ENCODE measurements at regions not wholly inside any gene's neighbourhood (a gene's known extent, or its start where the extent isn't known, plus 50 kb on each side); places are given as distances from the start of the nearest gene placed in this dataset.

DNA sequence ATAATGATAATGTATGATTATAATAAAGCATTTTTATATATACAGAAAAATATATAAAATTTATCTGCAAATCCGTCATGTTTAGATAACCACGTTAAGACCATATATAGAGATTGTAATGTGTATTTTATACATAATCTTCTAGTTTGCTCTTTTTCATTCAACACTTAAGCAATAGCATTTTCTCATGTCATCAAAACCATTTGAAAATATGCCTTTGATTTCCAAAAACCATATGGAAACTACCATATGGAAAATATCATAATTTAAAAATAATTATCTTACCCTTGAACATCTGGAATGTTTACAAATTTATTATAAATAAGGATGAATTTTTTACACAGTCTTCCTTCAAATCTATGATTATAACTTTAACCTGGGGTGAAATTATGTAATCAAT lies 250.4 kb upstream of the NPSR1 start:
- ChIA-PET CTCF (no interaction called here), POLR2A (no interaction called here)
- no peaks in the 10 kb centered on the region for H3K27me3 Mint-ChIP-seq
- H3K4me1 Mint-ChIP-seq: no peaks in the 10 kb centered on the region
- no peak overlapping the region for H3K27ac Mint-ChIP-seq
- no peaks in the 10 kb centered on the region for H3K36me3 Mint-ChIP-seq
- Histone ChIP-seq H3K27me3 (replicated peaks in 1 of 2; ENCODE audit: control insufficient read depth in 2 of 2, extremely low read depth in 1 of 2, insufficient read depth in 2 of 2, low read length in 1 of 2) (no peaks in the 10 kb centered on the region), H3K9me3 (no peaks in the 10 kb centered on the region), H3K4me3 (ENCODE audit: control insufficient read depth in 1 of 2, extremely low read depth in 1 of 2, low read length in 1 of 2) (no peak overlapping the region), H3K4me1 (ENCODE audit: control insufficient read depth in 1 of 2, extremely low read depth in 1 of 2, insufficient read depth in 2 of 2, low read length in 2 of 2) (no peaks in the 10 kb centered on the region), H3K27ac (ENCODE audit: low read length) (no peak overlapping the region), H3K36me3 (ENCODE audit: control insufficient read depth in 2 of 2, extremely low read depth in 1 of 2, insufficient read depth in 1 of 2, low read length in 1 of 2) (no peaks in the 10 kb centered on the region)
- H3K9me3 Mint-ChIP-seq: peaks cover 4 to 8% (median 6%) of the 10 kb centered on the region in 3 donors
- no peak for ATAC-seq (replicated peaks in 1 of 4)
- no peak for DNase-seq
- WGBS (ENCODE audit: insufficient coverage): no CpG with 5 or more reads among the region's 2 CpGs
- no peak overlapping the region for H3K4me3 Mint-ChIP-seq

DNA sequence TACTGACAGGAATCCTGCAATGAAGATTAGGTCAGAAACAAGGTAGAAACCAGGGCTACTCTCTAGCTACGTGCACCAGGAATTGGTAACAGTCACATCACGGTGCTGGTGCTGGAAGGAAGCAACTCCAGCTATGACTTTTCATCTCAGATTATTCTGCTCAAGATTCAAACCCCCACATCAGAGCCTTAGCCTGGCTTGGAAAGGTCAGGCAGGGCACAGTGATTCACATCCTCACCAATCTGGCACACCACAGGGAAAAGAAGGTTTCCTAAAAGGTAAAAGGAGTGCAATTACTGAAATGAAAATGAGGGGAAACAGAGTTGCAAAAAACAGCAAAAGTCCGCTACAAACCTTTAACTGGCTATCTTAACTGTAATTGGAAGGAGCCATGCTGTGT lies 240.2 kb upstream of the NPSR1 start:
- Mint-ChIP-seq H3K27me3 (no peaks in the 10 kb centered on the region), H3K9me3 (peaks cover 0 to 3% (median 0%) of the 10 kb centered on the region in 3 donors), H3K27ac (no peak overlapping the region), H3K4me3 (no peak overlapping the region), H3K36me3 (no peaks in the 10 kb centered on the region), H3K4me1 (no peaks in the 10 kb centered on the region)
- Histone ChIP-seq H3K27me3 (replicated peaks in 1 of 2; ENCODE audit: control insufficient read depth in 2 of 2, extremely low read depth in 1 of 2, insufficient read depth in 2 of 2, low read length in 1 of 2) (no peaks in the 10 kb centered on the region), H3K4me1 (ENCODE audit: control insufficient read depth in 1 of 2, extremely low read depth in 1 of 2, insufficient read depth in 2 of 2, low read length in 2 of 2) (no peaks in the 10 kb centered on the region), H3K9me3 (no peaks in the 10 kb centered on the region), H3K27ac (ENCODE audit: low read length) (no peak overlapping the region), H3K4me3 (ENCODE audit: control insufficient read depth in 1 of 2, extremely low read depth in 1 of 2, low read length in 1 of 2) (no peak overlapping the region), H3K36me3 (ENCODE audit: control insufficient read depth in 2 of 2, extremely low read depth in 1 of 2, insufficient read depth in 1 of 2, low read length in 1 of 2) (no peaks in the 10 kb centered on the region)
- ATAC-seq (replicated peaks in 1 of 4) (no peak), DNase-seq (no peak)
- no CpG with 5 or more reads among the region's 3 CpGs for WGBS (ENCODE audit: insufficient coverage)
- ChIA-PET POLR2A (no interaction called here), CTCF (no interaction called here)

DNA sequence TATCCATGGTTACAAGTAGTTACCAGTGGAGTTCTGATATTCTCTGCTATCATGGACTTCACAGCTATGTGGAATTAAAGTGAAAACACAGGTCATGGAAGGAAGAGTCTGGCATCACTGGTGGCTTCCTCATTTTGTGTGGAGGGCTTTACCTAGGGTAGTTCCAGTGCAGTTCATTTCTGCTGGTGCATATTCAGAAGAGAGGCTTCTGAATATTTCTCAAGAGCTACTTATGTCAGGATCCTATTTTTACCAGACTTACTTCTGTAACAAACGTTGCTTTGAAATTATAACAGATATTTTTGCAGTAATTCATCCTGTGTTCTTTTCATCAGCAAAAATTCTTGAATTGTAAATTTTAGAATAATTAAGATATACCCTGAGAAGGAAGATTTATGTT lies 236.5 kb upstream of the NPSR1 start:
- no peak for ATAC-seq (replicated peaks in 1 of 4)

DNA sequence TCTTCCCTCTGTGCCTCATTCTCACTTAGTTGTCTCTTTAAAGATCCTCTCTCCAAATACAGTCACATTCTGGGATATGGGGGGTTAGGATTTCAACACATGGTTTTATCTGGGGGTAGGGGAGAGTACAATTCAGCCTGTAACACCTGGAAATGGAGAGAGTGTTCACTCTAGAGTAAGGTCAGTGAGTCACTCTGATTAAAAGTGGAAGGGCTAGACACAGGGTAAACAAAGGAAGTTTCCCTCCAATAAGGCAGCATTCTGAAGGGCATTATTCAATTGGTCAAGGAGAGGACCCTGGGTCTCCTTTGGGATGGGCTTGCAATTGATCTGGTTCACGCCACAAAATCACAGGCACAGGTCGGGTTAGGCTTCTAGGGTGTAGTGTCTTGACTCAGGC lies 232.8 kb upstream of the NPSR1 start:
- H3K4me3 Mint-ChIP-seq: no peak overlapping the region
- H3K27me3 ChIP-seq (replicated peaks in 1 of 2; ENCODE audit: control insufficient read depth in 2 of 2, extremely low read depth in 1 of 2, insufficient read depth in 2 of 2, low read length in 1 of 2): no peaks in the 10 kb centered on the region
- peaks cover 0 to under 1% (median 0%) of the 10 kb centered on the region in 3 donors for H3K9me3 Mint-ChIP-seq
- no peaks in the 10 kb centered on the region for H3K27me3 Mint-ChIP-seq
- H3K36me3 ChIP-seq (ENCODE audit: control insufficient read depth in 2 of 2, extremely low read depth in 1 of 2, insufficient read depth in 1 of 2, low read length in 1 of 2): no peaks in the 10 kb centered on the region
- no peak overlapping the region for H3K27ac Mint-ChIP-seq
- ChIA-PET POLR2A (no interaction called here), CTCF (no interaction called here)
- no peaks in the 10 kb centered on the region for H3K9me3 ChIP-seq
- H3K4me3 ChIP-seq (ENCODE audit: control insufficient read depth in 1 of 2, extremely low read depth in 1 of 2, low read length in 1 of 2): no peak overlapping the region
- DNase-seq (no peak), ATAC-seq (replicated peaks in 1 of 4) (no peak)
- H3K36me3 Mint-ChIP-seq: no peaks in the 10 kb centered on the region
- H3K4me1 Mint-ChIP-seq: no peaks in the 10 kb centered on the region
- H3K27ac ChIP-seq (ENCODE audit: low read length): no peak overlapping the region
- WGBS (ENCODE audit: insufficient coverage): no CpG with 5 or more reads among the region's 2 CpGs
- H3K4me1 ChIP-seq (ENCODE audit: control insufficient read depth in 1 of 2, extremely low read depth in 1 of 2, insufficient read depth in 2 of 2, low read length in 2 of 2): no peaks in the 10 kb centered on the region

More for the DNA sequence above, 236.5 kb upstream of the NPSR1 start:
- ChIA-PET CTCF (no interaction called here), POLR2A (no interaction called here)
- Histone ChIP-seq H3K36me3 (ENCODE audit: control insufficient read depth in 2 of 2, extremely low read depth in 1 of 2, insufficient read depth in 1 of 2, low read length in 1 of 2) (no peaks in the 10 kb centered on the region), H3K4me1 (ENCODE audit: control insufficient read depth in 1 of 2, extremely low read depth in 1 of 2, insufficient read depth in 2 of 2, low read length in 2 of 2) (no peaks in the 10 kb centered on the region), H3K27me3 (replicated peaks in 1 of 2; ENCODE audit: control insufficient read depth in 2 of 2, extremely low read depth in 1 of 2, insufficient read depth in 2 of 2, low read length in 1 of 2) (no peaks in the 10 kb centered on the region), H3K4me3 (ENCODE audit: control insufficient read depth in 1 of 2, extremely low read depth in 1 of 2, low read length in 1 of 2) (no peak overlapping the region), H3K27ac (ENCODE audit: low read length) (no peak overlapping the region), H3K9me3 (no peaks in the 10 kb centered on the region)
- Mint-ChIP-seq H3K4me3 (no peak overlapping the region), H3K4me1 (no peaks in the 10 kb centered on the region), H3K9me3 (no peaks in the 10 kb centered on the region), H3K36me3 (no peaks in the 10 kb centered on the region), H3K27ac (no peak overlapping the region), H3K27me3 (no peaks in the 10 kb centered on the region)
- DNase-seq: no peak
- no CpG with 5 or more reads among the region's 1 CpG for WGBS (ENCODE audit: insufficient coverage)

DNA sequence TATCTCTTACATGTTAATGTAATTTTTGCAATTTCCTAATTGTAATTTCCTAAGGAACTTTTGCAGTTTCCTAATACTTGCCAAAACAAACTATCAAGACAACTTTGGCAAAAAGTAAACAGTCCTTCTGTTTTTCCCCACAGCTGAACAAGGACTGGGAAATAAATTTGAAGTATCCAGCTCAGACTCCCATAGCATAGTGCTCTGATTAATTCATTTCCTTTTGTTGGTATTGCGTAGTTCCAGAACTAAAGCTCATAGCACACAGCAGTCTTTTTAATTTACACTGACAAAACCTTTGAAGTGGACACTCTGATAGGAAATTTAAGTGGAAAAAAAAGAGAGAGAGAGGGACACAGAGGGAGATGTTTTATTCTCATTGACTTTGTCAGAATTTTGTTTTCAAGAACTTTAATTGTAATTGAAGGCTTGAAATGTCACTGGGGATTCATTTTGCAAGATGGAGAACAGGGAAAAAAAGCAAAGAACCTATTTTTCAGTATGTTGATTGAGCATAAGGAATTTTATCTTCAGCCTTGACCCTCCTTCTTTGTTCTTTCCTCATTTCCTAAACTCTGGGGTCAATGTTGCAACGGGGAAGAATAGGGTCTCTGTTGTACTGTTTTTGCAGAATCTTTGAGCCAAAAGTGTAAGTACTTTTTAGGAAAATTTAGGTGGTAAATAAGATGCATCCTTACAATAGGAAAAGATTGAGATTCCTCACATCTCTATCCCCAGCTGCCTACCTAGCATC lies 232.2 kb upstream of the NPSR1 start:
- Histone ChIP-seq H3K4me1 (ENCODE audit: control insufficient read depth in 1 of 2, extremely low read depth in 1 of 2, insufficient read depth in 2 of 2, low read length in 2 of 2) (no peaks in the 10 kb centered on the region), H3K4me3 (ENCODE audit: control insufficient read depth in 1 of 2, extremely low read depth in 1 of 2, low read length in 1 of 2) (no peak overlapping the region), H3K27ac (ENCODE audit: low read length) (no peak overlapping the region), H3K27me3 (replicated peaks in 1 of 2; ENCODE audit: control insufficient read depth in 2 of 2, extremely low read depth in 1 of 2, insufficient read depth in 2 of 2, low read length in 1 of 2) (no peaks in the 10 kb centered on the region), H3K9me3 (no peaks in the 10 kb centered on the region), H3K36me3 (ENCODE audit: control insufficient read depth in 2 of 2, extremely low read depth in 1 of 2, insufficient read depth in 1 of 2, low read length in 1 of 2) (no peaks in the 10 kb centered on the region)
- ATAC-seq (replicated peaks in 1 of 4) (no peak), DNase-seq (no peak)
- H3K4me3 Mint-ChIP-seq: no peak overlapping the region
- H3K27me3 Mint-ChIP-seq: no peaks in the 10 kb centered on the region
- no peaks in the 10 kb centered on the region for H3K36me3 Mint-ChIP-seq
- WGBS (ENCODE audit: insufficient coverage): no CpG with 5 or more reads among the region's 2 CpGs
- H3K27ac Mint-ChIP-seq: no peak overlapping the region
- H3K4me1 Mint-ChIP-seq: no peaks in the 10 kb centered on the region
- CTCF ChIA-PET: no interaction called here
- POLR2A ChIA-PET: no interaction called here
- H3K9me3 Mint-ChIP-seq: peaks cover 0 to 6% (median 2%) of the 10 kb centered on the region in 3 donors

DNA sequence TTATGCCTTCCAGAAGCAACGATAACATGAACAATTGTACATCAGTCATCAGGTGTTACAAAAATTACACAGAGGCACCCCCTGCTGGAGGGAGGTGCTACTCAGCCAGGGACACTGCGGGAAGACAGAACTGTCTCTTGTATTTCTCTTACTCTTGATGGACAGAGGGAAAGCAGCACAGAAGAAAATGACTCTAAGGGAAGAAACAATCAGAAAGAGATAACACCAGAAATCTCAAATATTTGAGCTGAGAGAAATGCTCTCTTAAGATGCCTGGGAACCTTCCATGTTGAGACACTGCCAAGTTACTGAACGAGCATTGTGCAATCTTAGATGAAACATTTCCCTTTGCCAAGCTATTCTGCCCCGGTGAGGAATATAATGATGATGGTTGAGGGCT lies 227.6 kb upstream of the NPSR1 start:
- CTCF ChIA-PET: no interaction called here
- Histone ChIP-seq H3K9me3 (no peaks in the 10 kb centered on the region), H3K27ac (ENCODE audit: low read length) (no peak overlapping the region), H3K36me3 (ENCODE audit: control insufficient read depth in 2 of 2, extremely low read depth in 1 of 2, insufficient read depth in 1 of 2, low read length in 1 of 2) (no peaks in the 10 kb centered on the region), H3K27me3 (replicated peaks in 1 of 2; ENCODE audit: control insufficient read depth in 2 of 2, extremely low read depth in 1 of 2, insufficient read depth in 2 of 2, low read length in 1 of 2) (no peaks in the 10 kb centered on the region), H3K4me1 (ENCODE audit: control insufficient read depth in 1 of 2, extremely low read depth in 1 of 2, insufficient read depth in 2 of 2, low read length in 2 of 2) (no peaks in the 10 kb centered on the region), H3K4me3 (ENCODE audit: control insufficient read depth in 1 of 2, extremely low read depth in 1 of 2, low read length in 1 of 2) (no peak overlapping the region)
- Mint-ChIP-seq H3K27me3 (no peaks in the 10 kb centered on the region), H3K27ac (no peak overlapping the region), H3K9me3 (peaks cover 10 to 24% (median 11%) of the 10 kb centered on the region in 3 donors), H3K36me3 (no peaks in the 10 kb centered on the region), H3K4me1 (no peaks in the 10 kb centered on the region), H3K4me3 (no peak overlapping the region)
- no peak for DNase-seq
- POLR2A ChIA-PET: no interaction called here
- WGBS (ENCODE audit: insufficient coverage): 50% methylated on average over 1 of the region's 4 CpGs
- no peak for ATAC-seq (replicated peaks in 1 of 4)

DNA sequence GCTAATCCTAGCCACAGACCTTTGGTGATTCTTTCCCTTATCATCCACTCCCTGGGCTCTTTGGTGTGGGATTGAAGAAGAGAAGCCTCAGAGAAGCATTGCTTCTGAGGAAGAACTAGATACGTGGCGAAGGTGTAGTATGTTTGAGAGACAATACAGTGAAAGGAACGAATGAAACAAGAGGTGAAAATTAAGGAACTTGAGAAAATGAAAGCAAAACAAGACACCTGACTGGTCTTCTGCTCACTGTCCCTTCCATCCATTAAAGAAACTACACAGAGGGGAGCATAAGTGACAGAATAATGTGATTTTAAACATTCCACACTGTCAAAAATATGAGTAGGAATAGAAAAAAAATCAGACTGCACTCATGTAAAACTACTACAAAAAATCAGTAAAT lies 219.6 kb upstream of the NPSR1 start:
- peaks cover 10 to 17% (median 16%) of the 10 kb centered on the region in 3 donors for H3K9me3 Mint-ChIP-seq
- Histone ChIP-seq H3K27me3 (replicated peaks in 1 of 2; ENCODE audit: control insufficient read depth in 2 of 2, extremely low read depth in 1 of 2, insufficient read depth in 2 of 2, low read length in 1 of 2) (no peaks in the 10 kb centered on the region), H3K4me1 (ENCODE audit: control insufficient read depth in 1 of 2, extremely low read depth in 1 of 2, insufficient read depth in 2 of 2, low read length in 2 of 2) (no peaks in the 10 kb centered on the region), H3K9me3 (no peaks in the 10 kb centered on the region), H3K4me3 (ENCODE audit: control insufficient read depth in 1 of 2, extremely low read depth in 1 of 2, low read length in 1 of 2) (no peak overlapping the region), H3K27ac (ENCODE audit: low read length) (no peak overlapping the region), H3K36me3 (ENCODE audit: control insufficient read depth in 2 of 2, extremely low read depth in 1 of 2, insufficient read depth in 1 of 2, low read length in 1 of 2) (no peaks in the 10 kb centered on the region)
- ATAC-seq (replicated peaks in 1 of 4): no peak
- no peak overlapping the region for H3K4me3 Mint-ChIP-seq
- DNase-seq: no peak
- WGBS (ENCODE audit: insufficient coverage): no CpG with 5 or more reads among the region's 3 CpGs
- CTCF ChIA-PET: no interaction called here
- POLR2A ChIA-PET: interaction anchor here in 1 of 2 donors (0.6 kb wide), 1 partner anchor 13 kb away, joined by 3 read pairs; no protein-coding TSS in a partner anchor
- H3K27me3 Mint-ChIP-seq: no peaks in the 10 kb centered on the region
- no peaks in the 10 kb centered on the region for H3K4me1 Mint-ChIP-seq
- no peak overlapping the region for H3K27ac Mint-ChIP-seq
- no peaks in the 10 kb centered on the region for H3K36me3 Mint-ChIP-seq
